ENCODE measurements at regions not wholly inside any gene's neighbourhood (a gene's known extent, or its start where the extent isn't known, plus 50 kb on each side); places are given as distances from the start of the nearest gene placed in this dataset.

- DNase-seq: no peak
Observed at GRCh38 chr11:27904358-27905055, 203.4 kb downstream of the KIF18A start.

- no peak for DNase-seq
Observed at GRCh38 chr11:27902981-27903624, 202.8 kb upstream of the BDNF start.

- no peak for DNase-seq
Observed at GRCh38 chr11:27898166-27898565, 197.9 kb upstream of the BDNF start.

GRCh38 chr11:27896096-27896495 is 195.8 kb upstream of the BDNF start:
- no peak for DNase-seq

- no peak for DNase-seq
Observed at GRCh38 chr11:27894552-27894951, 194.3 kb upstream of the BDNF start.

GRCh38 chr11:27886857-27887256 is 186.6 kb upstream of the BDNF start:
- DNase-seq: no peak

GRCh38 chr11:27882066-27882697 is 181.9 kb upstream of the BDNF start:
- no peak for DNase-seq

GRCh38 chr11:27875831-27876775 is 175.8 kb upstream of the BDNF start:
- DNase-seq: no peak

GRCh38 chr11:27874998-27875830 is 175.0 kb upstream of the BDNF start:
- DNase-seq: no peak

- no peak for DNase-seq
Observed at GRCh38 chr11:27873664-27874063, 173.4 kb upstream of the BDNF start.

GRCh38 chr11:27871056-27871455 is 170.8 kb upstream of the BDNF start:
- no peak for DNase-seq

- DNase-seq: no peak
Observed at GRCh38 chr11:27869701-27870100, 169.4 kb upstream of the BDNF start.

GRCh38 chr11:27868709-27869108 is 168.5 kb upstream of the BDNF start:
- no peak for DNase-seq

- no peak for DNase-seq
Observed at GRCh38 chr11:27868226-27868625, 168.0 kb upstream of the BDNF start.

GRCh38 chr11:27865105-27865504 is 164.8 kb upstream of the BDNF start:
- no peak for DNase-seq

GRCh38 chr11:27864611-27865010 is 164.4 kb upstream of the BDNF start:
- no peak for DNase-seq

- no peak for DNase-seq
Observed at GRCh38 chr11:27864091-27864491, 163.8 kb upstream of the BDNF start.

- DNase-seq: no peak
Observed at GRCh38 chr11:27863637-27864036, 163.4 kb upstream of the BDNF start.

- DNase-seq: no peak
Observed at GRCh38 chr11:27861706-27862430, 161.6 kb upstream of the BDNF start.

- DNase-seq: no peak
Observed at GRCh38 chr11:27860811-27861210, 160.6 kb upstream of the BDNF start.

- no peak for DNase-seq
Observed at GRCh38 chr11:27858866-27859265, 158.6 kb upstream of the BDNF start.

- no peak for DNase-seq
Observed at GRCh38 chr11:27857588-27857987, 157.3 kb upstream of the BDNF start.
